IMR-90 (cell line): ENCODE measurements at regions not wholly inside any gene's neighbourhood (a gene's known extent, or its start where the extent isn't known, plus 50 kb on each side); places are given as distances from the start of the nearest gene placed in this dataset.

Experiments used
- ATAC-seq: fragments of 200-7000 bp; cut with Tn5 transposase; 2 replicates; pipeline ENCODE4 v1.9.1; 2020; ENCODE audit warnings: low read depth, mild to moderate bottlenecking, moderate library complexity
- BruUV-seq: library from RNA; stranded (reverse); fragments of 400-500 nt; replicated peaks from 2 replicates; lab custom pipeline; 2021; lab: Mats Ljungman, UMichigan
- CTCF ChIA-PET: fragments of 300-600 bp; formaldehyde crosslinking; extraction: SDS; loops from one replicate; lab custom pipeline; 2021; ENCODE audit warnings: antibody characterized with exemption; lab: Yijun Ruan, JAX
- POLR2A ChIA-PET: fragments of 300-600 bp; sonication (Branson Sonifier 250); formaldehyde crosslinking; loops from one replicate; lab custom pipeline; 2022; ENCODE audit warnings: antibody characterized with exemption; ENCODE audit not compliant: unreplicated experiment; lab: Charles Lee
- DNase-seq: peaks from one replicate; pipeline ENCODE4 v3.0.0; 2013
- H2AFZ ChIP-seq: replicated peaks from 2 replicates; pipeline ENCODE3; 2013; ENCODE audit warnings: low read length, mild to moderate bottlenecking; ENCODE audit not compliant: poor library complexity
- H2AK5ac ChIP-seq: 2 replicates; pipeline ENCODE4 v1.6.1; 2013; ENCODE audit warnings: low read depth, low read length, inconsistent platforms
- H2AK9ac ChIP-seq: replicated peaks from 2 replicates; pipeline ENCODE3; 2013; ENCODE audit warnings: mild to moderate bottlenecking, low read depth, low read length, moderate library complexity; ENCODE audit not compliant: poor library complexity
- H2BK120ac ChIP-seq: 2 replicates; pipeline ENCODE4 v1.6.1; 2013; ENCODE audit warnings: low read depth, low read length, inconsistent platforms
- H2BK15ac ChIP-seq: 3 replicates; pipeline ENCODE4 v1.6.1; 2013; ENCODE audit warnings: low read depth, low read length, inconsistent platforms
- H2BK20ac ChIP-seq: 2 replicates; pipeline ENCODE4 v1.6.1; 2013; ENCODE audit warnings: low read depth, mild to moderate bottlenecking, inconsistent platforms, low read length, moderate library complexity
- H2BK5ac ChIP-seq: 2 replicates; pipeline ENCODE4 v1.6.1; 2013; ENCODE audit warnings: mild to moderate bottlenecking, low read depth, low read length, inconsistent platforms; ENCODE audit not compliant: poor library complexity, severe bottlenecking
- H3K14ac ChIP-seq: replicated peaks from 2 replicates; pipeline ENCODE4 v1.6.1; 2013; ENCODE audit warnings: low read depth, low read length, inconsistent platforms
- H3K18ac ChIP-seq: 2 replicates; pipeline ENCODE4 v1.6.1; 2013; ENCODE audit warnings: low read depth, low read length, control low read depth
- H3K23ac ChIP-seq: 2 replicates; pipeline ENCODE4 v1.6.1; 2013; ENCODE audit warnings: low read depth, low read length, inconsistent platforms
- H3K27ac ChIP-seq: 2 replicates; pipeline ENCODE4 v1.5.1; 2013; ENCODE audit warnings: mild to moderate bottlenecking, control low read depth, low read length; ENCODE audit not compliant: insufficient read depth
- H3K27me3 ChIP-seq: 2 replicates; pipeline ENCODE4 v1.6.1; 2013; ENCODE audit warnings: low read length; ENCODE audit not compliant: control insufficient read depth, insufficient read depth
- H3K36me3 ChIP-seq: 2 replicates; pipeline ENCODE4 v1.6.1; 2013; ENCODE audit warnings: low read length, mixed read lengths; ENCODE audit not compliant: control insufficient read depth, insufficient read depth
- H3K4ac ChIP-seq: 2 replicates; pipeline ENCODE4 v1.6.1; 2013; ENCODE audit warnings: low read depth, low read length, inconsistent platforms
- H3K4me1 ChIP-seq: 2 replicates; pipeline ENCODE4 v1.6.1; 2013; ENCODE audit warnings: low read length, mixed read lengths; ENCODE audit not compliant: control insufficient read depth, insufficient read depth
- H3K4me2 ChIP-seq: 2 replicates; pipeline ENCODE4 v1.6.1; 2013; ENCODE audit warnings: low read depth, mild to moderate bottlenecking, control low read depth, low read length, moderate library complexity
- H3K4me3 ChIP-seq: 2 replicates; pipeline ENCODE4 v1.5.1; 2013; ENCODE audit warnings: low read depth, mild to moderate bottlenecking, control low read depth, low read length, moderate library complexity; ENCODE audit not compliant: insufficient read depth
- H3K56ac ChIP-seq: 2 replicates; pipeline ENCODE4 v1.6.1; 2013; ENCODE audit warnings: low read length, inconsistent platforms; ENCODE audit not compliant: insufficient read depth; ENCODE audit errors: extremely low read depth
- H3K79me1 ChIP-seq, 2 experiments: 2 replicates each; pipeline ENCODE4 v1.6.1; 2013; ENCODE audit warnings: low read length in 2 of 2, inconsistent platforms in 1 of 2, low read depth in 1 of 2
- H3K9ac ChIP-seq: 2 replicates; pipeline ENCODE4 v1.6.1; 2013; ENCODE audit warnings: low read depth, low read length, control low read depth
- H3K9me1 ChIP-seq: 2 replicates; pipeline ENCODE4 v1.6.1; 2013; ENCODE audit warnings: low read length, inconsistent platforms; ENCODE audit not compliant: insufficient read depth
- H3K9me3 ChIP-seq: 2 replicates; pipeline ENCODE4 v1.6.1; 2013; ENCODE audit warnings: low read length; ENCODE audit not compliant: control insufficient read depth, insufficient read depth
- H4K20me1 ChIP-seq: 2 replicates; pipeline ENCODE4 v1.6.1; 2013; ENCODE audit warnings: low read length, inconsistent platforms; ENCODE audit not compliant: insufficient read depth
- H4K5ac ChIP-seq: 2 replicates; pipeline ENCODE4 v1.6.1; 2013; ENCODE audit warnings: mild to moderate bottlenecking, low read depth, low read length, control low read depth
- H4K8ac ChIP-seq, 2 experiments: 2 replicates each; pipeline ENCODE4 v1.6.1; 2013; ENCODE audit warnings: low read depth in 2 of 2, low read length in 2 of 2, control low read depth in 1 of 2, inconsistent platforms in 1 of 2
- H4K91ac ChIP-seq: 2 replicates; pipeline ENCODE4 v1.6.1; 2013; ENCODE audit warnings: low read depth, low read length, inconsistent platforms; ENCODE audit not compliant: insufficient read depth
- BHLHE40 ChIP-seq: fragments of 150-350 bp; IDR thresholded peaks from 2 replicates; pipeline ENCODE4 v1.6.1; 2016; ENCODE audit warnings: mild to moderate bottlenecking, low read depth, low read length
- CEBPB ChIP-seq: IDR thresholded peaks from 2 replicates; pipeline ENCODE4 v1.6.1; 2012; ENCODE audit warnings: low read depth, low read length, improper control_type of control experiment
- FOS ChIP-seq: fragments of 150-350 bp; IDR thresholded peaks from 2 replicates; pipeline ENCODE4 v1.6.1; 2016; ENCODE audit warnings: low read depth, low read length
- MXI1 ChIP-seq: IDR thresholded peaks from 2 replicates; pipeline ENCODE4 v1.6.1; 2012; ENCODE audit warnings: low read depth, mild to moderate bottlenecking, low read length, moderate library complexity, borderline replicate concordance
- NFE2L2 ChIP-seq: fragments of 150-350 bp; IDR thresholded peaks from 2 replicates; pipeline ENCODE4 v1.6.1; 2016; ENCODE audit warnings: low read depth, mild to moderate bottlenecking, low read length
- POLR2A ChIP-seq: IDR thresholded peaks from 2 replicates; pipeline ENCODE4 v1.6.1; 2012; ENCODE audit warnings: mild to moderate bottlenecking, low read depth, low read length
- RCOR1 ChIP-seq: IDR thresholded peaks from 2 replicates; pipeline ENCODE4 v1.6.1; 2012; ENCODE audit warnings: mild to moderate bottlenecking, low read length, improper control_type of control experiment; ENCODE audit not compliant: insufficient replicate concordance
- RFX5 ChIP-seq: IDR thresholded peaks from 2 replicates; pipeline ENCODE4 v1.8.0; 2012; ENCODE audit warnings: low read depth, mild to moderate bottlenecking, low read length, moderate library complexity
- SMC3 ChIP-seq: fragments of 150-350 bp; IDR thresholded peaks from 2 replicates; pipeline ENCODE4 v1.6.1; 2016; ENCODE audit warnings: low read depth, mild to moderate bottlenecking, antibody characterized with exemption, low read length, moderate library complexity
- dilution Hi-C: fragments of 300-500 bp; cut with HindIII; formaldehyde crosslinking; loops from one replicate; pipeline ENCODE4 v1.14.3; 2018; ENCODE audit warnings: low sequenced_read_pairs; ENCODE audit not compliant: unreplicated experiment
- in situ Hi-C: fragments of 300-500 bp; cut with MboI; formaldehyde crosslinking; loops from 3 replicates; pipeline ENCODE4 v1.14.3; 2019; ENCODE audit warnings: low sequenced_read_pairs, inconsistent platforms, mixed read lengths
- intact Hi-C: fragments of 100-400 bp; cut with micrococcal nuclease; formaldehyde crosslinking; loops from 2 replicates; pipeline ENCODE4 v1.10.0; 2022
- TF ChIP-seq, protein P1 (sequence below): fragments of 150-350 bp; IDR thresholded peaks from 2 replicates; pipeline ENCODE4 v1.6.1; 2017; ENCODE audit warnings: mild to moderate bottlenecking, antibody characterized with exemption, low read length, low read depth
- TF ChIP-seq, protein P2 (sequence below): conservative IDR thresholded peaks from 2 replicates; pipeline ENCODE4 v1.5.1; 2012; ENCODE audit warnings: mild to moderate bottlenecking, low read depth, low read length, improper control_type of control experiment
- TF ChIP-seq, protein P3 (sequence below): fragments of 150-350 bp; IDR thresholded peaks from 2 replicates; pipeline ENCODE4 v1.6.1; 2016; ENCODE audit warnings: low read depth, mild to moderate bottlenecking, low read length, moderate library complexity, borderline replicate concordance

DNA sequence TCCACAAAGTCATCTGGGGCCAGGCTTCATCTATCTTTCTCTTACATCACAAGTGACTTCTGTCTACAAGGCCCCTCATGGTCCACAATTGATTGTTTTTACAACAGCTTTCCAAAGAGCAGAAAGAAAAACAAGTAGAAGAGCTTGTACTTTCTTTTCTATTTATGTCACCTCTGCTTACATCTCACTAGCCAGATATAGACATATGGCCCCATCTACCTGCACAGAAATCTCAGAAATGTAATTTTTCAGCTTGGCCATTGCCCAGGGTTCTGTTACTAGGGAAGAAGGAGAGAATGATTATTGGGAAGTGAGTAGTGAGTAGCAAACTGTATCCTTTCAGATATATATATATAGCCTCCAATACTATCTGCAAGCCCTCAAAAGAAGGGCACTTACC lies 210.5 kb upstream of the PLEKHG7 start:
- dilution Hi-C loops (no loop called here), intact Hi-C loops (no loop called here), in situ Hi-C loops (no loop called here)
- TF ChIP-seq BHLHE40 = no peak
- TF ChIP-seq MXI1 = no peak
- TF ChIP-seq POLR2A = no peak
- TF ChIP-seq FOS = no peak
- no peak for TF ChIP-seq CEBPB
- no peak for TF ChIP-seq SMC3
- no peak for TF ChIP-seq RFX5
- TF ChIP-seq, protein P1, sequence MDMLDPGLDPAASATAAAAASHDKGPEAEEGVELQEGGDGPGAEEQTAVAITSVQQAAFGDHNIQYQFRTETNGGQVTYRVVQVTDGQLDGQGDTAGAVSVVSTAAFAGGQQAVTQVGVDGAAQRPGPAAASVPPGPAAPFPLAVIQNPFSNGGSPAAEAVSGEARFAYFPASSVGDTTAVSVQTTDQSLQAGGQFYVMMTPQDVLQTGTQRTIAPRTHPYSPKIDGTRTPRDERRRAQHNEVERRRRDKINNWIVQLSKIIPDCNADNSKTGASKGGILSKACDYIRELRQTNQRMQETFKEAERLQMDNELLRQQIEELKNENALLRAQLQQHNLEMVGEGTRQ = no peak
- no peak for TF ChIP-seq NFE2L2
- TF ChIP-seq, protein P2, sequence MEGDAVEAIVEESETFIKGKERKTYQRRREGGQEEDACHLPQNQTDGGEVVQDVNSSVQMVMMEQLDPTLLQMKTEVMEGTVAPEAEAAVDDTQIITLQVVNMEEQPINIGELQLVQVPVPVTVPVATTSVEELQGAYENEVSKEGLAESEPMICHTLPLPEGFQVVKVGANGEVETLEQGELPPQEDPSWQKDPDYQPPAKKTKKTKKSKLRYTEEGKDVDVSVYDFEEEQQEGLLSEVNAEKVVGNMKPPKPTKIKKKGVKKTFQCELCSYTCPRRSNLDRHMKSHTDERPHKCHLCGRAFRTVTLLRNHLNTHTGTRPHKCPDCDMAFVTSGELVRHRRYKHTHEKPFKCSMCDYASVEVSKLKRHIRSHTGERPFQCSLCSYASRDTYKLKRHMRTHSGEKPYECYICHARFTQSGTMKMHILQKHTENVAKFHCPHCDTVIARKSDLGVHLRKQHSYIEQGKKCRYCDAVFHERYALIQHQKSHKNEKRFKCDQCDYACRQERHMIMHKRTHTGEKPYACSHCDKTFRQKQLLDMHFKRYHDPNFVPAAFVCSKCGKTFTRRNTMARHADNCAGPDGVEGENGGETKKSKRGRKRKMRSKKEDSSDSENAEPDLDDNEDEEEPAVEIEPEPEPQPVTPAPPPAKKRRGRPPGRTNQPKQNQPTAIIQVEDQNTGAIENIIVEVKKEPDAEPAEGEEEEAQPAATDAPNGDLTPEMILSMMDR = no peak
- TF ChIP-seq, protein P3, sequence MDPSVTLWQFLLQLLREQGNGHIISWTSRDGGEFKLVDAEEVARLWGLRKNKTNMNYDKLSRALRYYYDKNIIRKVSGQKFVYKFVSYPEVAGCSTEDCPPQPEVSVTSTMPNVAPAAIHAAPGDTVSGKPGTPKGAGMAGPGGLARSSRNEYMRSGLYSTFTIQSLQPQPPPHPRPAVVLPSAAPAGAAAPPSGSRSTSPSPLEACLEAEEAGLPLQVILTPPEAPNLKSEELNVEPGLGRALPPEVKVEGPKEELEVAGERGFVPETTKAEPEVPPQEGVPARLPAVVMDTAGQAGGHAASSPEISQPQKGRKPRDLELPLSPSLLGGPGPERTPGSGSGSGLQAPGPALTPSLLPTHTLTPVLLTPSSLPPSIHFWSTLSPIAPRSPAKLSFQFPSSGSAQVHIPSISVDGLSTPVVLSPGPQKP = no peak
- TF ChIP-seq RCOR1 = no peak
- Histone ChIP-seq H3K23ac (no peak overlapping the region), H3K4ac (no peak overlapping the region), H2AK5ac (no peak overlapping the region), H4K91ac (no peak overlapping the region), H2AFZ (no peak overlapping the region), H3K4me3 (no peak overlapping the region), H4K8ac (no peak overlapping the region), H2BK5ac (no peak overlapping the region), H2AK9ac (no peak overlapping the region), H3K9me1 (no peaks in the 10 kb centered on the region), H3K79me1 (no peaks in the 10 kb centered on the region), H3K27ac (no peak overlapping the region), H2BK20ac (no peak overlapping the region), H3K14ac (no peak overlapping the region), H3K4me2 (no peak overlapping the region), H3K9me3 (no peaks in the 10 kb centered on the region), H2BK15ac (no peak overlapping the region), H4K20me1 (no peaks in the 10 kb centered on the region), H3K56ac (no peak overlapping the region), H3K18ac (no peak overlapping the region), H3K4me1 (no peaks in the 10 kb centered on the region), H3K36me3 (no peaks in the 10 kb centered on the region), H4K5ac (no peak overlapping the region), H3K27me3 (no peaks in the 10 kb centered on the region), H2BK120ac (no peak overlapping the region), H3K9ac (no peak overlapping the region)
- no TSS peak for BruUV-seq
- DNase-seq (no peak), ATAC-seq (no peak)
- POLR2A ChIA-PET = no interaction called here
- CTCF ChIA-PET = interaction anchor here (0.9 kb wide), 1 partner anchor 13 kb away, joined by 3 read pairs; no protein-coding TSS in a partner anchor
